NCI-H2171 (cell line): ENCODE measurements at regions not wholly inside any gene's neighbourhood (a gene's known extent, or its start where the extent isn't known, plus 50 kb on each side); places are given as distances from the start of the nearest gene placed in this dataset.

ENCODE experiments used
- DNase-seq: peaks from one replicate; lab custom pipeline; 2025; lab: John Stamatoyannopoulos, UW

GRCh38 chr10:129394518-129395328, 72.3 kb upstream of the MGMT start:
- DNase-seq = no peak

DNA sequence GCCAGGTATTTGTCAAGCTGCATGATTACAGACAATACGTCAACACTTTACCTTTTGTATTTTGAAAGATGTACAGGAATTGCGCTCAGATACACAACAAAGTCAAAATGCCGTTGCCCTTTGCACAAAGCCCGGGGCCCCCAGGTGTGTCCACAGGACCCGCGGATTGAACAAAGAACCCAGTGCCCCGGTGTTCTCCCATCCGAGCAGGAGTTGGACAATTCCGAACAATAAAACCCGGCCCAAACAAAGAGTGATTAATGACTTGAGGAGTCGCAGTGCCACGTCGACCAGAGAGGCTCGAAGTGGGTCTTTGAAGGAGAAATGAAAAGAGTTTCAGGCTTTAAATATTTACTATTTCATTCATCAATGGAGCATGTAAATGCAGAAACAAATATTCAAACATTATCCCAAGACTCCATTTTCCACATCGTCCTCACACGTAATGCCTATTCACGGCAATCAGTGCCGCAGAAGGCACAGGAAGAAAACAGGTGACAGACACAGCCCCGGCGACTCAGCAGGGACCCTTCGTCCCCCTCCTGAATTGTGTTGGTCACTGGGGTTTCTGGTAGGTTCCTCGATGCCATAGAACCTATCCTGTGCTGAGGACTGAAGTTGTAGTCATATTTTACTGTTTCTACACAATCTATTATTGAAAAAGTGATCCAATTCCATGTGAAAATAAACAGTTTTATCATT, 70.9 kb upstream of the MGMT start:
- DNase-seq = no peak

DNA sequence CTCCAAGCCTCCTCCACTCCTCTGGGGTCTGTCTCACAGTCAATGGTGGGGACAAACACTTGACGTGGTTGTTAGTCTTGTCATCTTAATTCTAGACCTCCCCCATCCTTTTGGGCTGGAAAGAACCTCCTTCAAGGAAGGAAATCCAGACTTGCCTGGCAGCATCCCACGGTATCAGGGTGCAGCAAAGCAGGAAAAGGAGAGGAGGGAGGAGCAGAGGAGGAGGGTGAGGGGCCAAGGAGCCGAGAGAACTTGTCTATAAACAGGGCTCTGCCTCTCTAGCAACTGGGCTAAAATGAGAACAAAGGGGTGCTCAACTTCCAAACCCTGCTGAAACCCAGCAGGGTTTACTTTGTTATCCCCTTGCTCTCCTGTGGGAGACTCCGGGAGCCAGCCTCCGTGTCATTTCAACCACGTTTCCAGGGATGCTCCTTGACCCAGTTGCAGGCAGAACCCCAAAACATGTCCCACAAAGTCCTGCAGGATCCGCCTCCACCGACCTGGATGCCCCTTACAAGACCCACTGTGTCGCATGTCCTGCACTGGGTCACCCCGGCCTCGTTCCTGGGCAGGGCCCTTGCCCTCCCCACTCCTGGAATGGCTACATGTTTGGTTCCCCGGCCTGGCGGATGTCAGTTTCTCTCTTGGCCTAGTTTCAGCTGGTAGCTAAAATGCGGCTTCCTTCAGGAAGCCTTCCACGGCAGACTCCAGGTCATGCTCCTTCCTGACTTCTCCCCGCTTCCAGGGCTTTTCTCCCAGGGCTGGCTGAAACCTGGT, 69.7 kb upstream of the MGMT start:
- no peak for DNase-seq

- no peak for DNase-seq
Measured at GRCh38 chr10:129398711-129399141, 68.3 kb upstream of the MGMT start.

DNA sequence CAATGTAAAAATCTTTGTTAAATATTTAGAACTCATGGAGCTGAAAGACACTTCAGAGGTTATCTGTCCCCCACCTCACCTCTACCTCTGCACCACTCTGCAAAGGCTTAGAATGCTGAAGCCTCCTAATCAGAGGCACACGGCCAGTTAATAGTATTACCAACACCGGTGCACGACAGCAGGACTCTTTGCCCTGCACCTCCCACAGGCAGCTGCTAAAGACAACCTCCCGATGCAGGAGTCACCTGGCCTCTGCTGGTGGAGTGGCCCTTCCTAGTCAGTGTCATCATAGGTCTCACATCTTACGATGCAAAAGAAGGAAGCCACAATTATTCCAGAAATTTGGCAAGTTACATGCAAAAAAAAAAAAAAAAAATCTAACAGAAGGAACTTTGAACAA, 66.6 kb upstream of the MGMT start:
- no peak for DNase-seq

GRCh38 chr10:129402459-129402858, 64.6 kb upstream of the MGMT start:
- no peak for DNase-seq

GRCh38 chr10:129404091-129404490, 63.0 kb upstream of the MGMT start:
- no peak for DNase-seq

DNA sequence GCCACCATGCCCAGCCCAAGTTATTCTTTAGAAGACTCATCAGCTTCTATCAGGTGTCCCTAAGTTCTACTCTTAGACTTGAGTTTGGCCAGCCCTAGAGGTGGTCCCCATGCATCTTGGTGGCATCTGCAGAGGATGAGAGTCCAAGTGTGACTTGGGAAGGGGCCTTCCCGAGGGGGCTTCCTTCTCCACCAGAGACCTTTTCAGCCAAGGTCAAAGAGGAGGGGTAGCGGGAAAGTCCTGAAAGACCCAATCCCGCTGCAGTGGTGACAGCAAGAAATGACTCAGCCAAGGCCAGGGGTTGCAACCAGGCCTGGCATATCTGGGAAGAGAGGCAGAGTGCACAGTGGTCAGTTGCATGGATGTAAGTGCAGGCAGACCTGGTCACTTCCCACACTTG, 61.7 kb upstream of the MGMT start:
- DNase-seq = no peak

DNA sequence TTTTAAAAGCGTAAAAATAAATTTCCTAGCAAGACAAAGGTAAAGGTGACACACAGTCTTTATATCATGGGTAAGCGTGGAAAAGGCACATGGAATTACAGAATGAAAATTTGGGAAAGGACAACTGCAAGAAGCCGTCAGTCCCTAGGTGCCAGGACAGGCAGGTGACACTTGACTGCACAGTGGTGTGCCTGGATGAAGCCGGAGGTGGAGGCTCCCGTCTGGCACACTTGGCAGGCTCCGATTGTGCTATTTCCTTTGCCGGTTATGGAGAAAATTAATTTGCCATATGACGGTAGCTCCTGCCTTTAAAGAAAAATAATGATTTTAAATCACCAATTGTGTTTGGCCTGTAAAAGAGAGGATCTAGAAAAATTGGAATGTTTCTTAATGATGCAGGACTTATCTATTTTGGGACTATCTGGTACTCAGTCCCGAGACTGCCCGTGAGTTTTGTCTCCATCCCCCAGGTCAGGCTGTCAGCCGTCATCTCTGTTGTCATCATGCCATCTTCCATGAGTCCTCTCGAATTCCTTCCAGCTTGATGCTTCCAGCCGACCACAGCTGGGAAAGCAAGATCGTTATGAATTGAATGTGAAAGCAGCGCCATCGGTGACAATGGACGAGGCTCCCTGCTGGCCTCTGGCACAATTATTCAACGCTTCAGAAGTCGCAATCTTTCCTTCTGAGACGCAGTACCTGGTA, 56.2 kb upstream of the MGMT start:
- no peak for DNase-seq

DNA sequence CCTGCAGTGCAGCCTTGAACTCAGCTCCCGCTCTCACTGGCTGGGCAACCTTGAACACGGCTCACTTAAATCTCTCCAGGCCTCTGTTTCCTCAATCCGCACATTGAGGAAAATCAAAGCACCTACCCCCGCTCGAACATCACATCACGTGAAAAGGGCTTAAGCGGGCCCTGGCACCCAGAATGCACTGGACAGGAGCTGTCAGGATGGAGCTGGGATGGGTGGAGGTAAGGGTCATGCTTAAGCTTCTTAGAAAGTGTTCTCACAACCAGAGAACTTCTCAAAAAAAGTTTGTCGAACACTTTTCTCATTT, 55.7 kb upstream of the MGMT start:
- no peak for DNase-seq

DNA sequence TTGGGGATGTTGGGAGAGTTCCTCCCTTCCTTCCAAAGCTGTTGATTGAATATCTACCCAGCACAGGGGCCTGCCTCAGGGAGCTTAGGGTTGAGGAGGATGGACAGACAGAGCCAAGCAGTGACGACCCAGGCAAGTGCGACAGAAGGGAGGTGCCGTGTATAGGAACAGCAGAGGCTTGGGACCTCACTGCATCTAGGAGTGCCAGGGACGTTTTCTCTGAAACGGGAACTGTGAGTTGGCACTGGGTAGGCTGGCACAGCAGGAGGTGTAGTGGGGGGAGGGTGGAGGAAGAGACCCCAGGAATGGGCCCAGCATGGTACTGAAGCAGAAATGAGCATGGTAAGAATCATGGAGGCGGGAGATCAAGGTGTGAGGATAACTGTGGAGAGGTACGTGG, 55.3 kb upstream of the MGMT start:
- DNase-seq = no peak

DNA sequence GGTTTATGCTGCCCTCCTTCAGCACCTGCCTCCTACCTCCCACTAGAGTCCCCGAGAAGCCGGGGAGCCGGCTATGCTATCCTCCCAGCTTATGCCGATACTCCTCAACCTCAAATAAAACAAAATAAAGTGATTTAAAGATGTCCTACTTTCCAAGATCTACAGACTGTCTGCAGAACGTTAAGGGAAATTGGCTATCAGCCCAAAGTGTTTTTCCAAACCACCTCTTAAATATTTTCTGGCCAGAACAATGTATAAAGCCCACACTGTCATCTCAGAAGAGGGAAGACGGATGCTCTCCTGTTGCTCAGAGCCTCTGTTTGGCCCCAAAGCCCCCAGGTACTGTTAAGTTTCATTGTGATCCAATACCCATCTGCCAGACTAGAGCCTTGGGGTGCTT, 54.0 kb upstream of the MGMT start:
- no peak for DNase-seq

DNA sequence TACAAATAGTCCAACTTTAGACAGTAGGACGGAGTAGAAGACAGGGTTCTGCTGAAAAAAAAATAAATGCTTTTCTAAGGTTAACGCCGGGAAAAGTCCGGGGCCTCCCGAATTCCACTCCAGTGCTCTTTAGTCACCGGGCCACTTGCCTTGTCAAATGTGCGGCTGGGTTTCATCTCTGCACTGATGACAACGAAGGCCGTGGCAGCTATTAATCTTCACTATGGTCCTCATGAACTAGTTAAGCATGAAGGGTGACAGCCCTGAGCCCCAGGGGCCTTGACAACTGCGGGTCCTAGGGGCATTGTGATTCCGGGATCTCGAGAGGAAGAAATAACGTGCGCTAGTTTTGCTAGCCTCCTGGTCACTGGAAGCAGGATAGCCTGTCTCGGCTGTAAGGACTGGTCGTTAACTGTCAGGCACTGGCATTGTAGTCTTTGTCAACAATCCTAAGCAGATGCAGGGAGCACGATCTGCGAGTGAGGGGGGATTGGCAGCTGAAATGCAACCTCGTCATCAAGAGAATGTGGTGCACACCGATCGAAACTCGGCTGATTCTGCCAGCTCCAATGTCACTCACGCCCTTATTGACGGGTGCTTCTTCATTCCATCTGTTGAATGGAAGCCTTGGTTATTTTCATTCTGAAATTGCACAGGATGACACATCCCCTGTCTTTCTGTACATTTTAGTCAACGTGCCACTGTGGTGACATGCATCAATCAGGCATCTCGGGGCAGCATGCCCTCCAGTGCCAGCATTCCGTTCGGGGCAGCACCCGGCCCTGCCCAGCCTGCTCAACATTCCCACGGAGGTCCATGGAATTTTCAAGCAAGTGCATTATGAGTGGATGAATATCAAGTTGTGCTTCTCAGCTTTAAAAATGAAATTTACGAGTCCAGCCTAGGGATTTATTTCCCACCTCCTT, 51.6 kb upstream of the MGMT start:
- DNase-seq = no peak

DNA sequence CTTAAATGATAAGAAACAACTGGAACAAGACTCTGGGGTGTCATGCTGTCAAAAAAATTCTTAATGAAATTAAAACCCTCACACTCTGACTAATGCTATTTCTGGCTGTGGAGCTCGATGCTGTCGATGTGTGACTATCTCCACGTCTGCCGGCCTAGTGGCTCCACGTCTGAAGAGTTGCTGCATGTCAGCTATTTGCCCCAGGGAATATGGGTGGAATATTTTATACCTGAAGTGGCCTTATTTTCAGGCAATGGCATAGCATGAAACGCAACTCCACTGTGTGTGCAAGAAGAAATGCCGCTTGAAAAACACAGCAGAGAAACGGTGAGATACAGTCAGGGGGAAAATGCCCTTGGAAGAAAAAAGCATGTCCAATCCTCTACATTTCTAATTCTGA, 50.9 kb upstream of the MGMT start:
- DNase-seq = no peak

DNA sequence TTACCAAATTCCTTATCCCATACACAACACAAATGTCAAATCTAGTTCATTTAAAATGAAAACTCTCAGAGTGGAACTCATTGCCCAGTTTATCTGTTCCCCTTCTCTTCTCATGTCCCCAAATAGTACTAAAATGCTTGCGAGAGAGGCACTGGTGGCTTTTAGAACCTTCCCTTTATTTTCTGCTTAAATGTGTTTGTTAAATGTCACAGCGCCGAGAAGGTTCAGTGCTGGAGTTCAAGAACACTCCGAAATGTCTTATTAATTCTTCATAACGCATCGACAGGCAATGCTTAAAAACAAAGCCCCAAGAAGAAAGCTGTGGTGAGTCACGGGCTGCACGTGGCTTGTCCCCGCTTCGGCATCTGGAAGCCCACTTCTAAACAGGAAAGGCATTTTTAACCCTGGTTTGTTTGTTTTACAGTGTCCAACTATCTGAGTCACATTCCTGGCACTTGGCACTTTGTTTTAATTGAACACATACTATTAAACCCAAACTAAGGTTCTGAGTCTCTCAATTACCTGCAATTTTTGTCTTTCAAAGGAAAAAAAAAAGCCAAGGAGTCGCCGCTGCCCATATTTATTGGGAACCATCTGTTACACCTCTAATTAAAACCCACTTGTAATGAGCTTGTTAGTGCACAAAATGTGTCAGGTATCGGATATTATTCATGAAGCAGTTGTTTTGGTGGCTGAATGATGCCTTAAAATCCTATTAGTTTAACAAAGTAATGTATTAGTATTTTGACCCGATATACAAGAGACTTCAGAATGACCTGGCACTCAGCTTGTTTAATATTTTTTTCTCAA, 49.9 kb upstream of the MGMT start:
- peak; percentile 54 for DNase-seq
